Panc1 (cell line): ENCODE measurements at regions not wholly inside any gene's neighbourhood (a gene's known extent, or its start where the extent isn't known, plus 50 kb on each side); places are given as distances from the start of the nearest gene placed in this dataset.
A peak's percentile ranks its signal among the peaks of the same experiment; 100 is the strongest.

Source experiments
- ATAC-seq: fragments of 200-7000 bp; cut with Tn5 transposase; 2 replicates; pipeline ENCODE4 v1.9.1; 2020; ENCODE audit warnings: mild to moderate bottlenecking, moderate library complexity
- BruUV-seq: library from RNA; stranded (reverse); fragments of 400-500 nt; replicated peaks from 2 replicates; lab custom pipeline; 2021; lab: Mats Ljungman, UMichigan
- CTCF ChIA-PET: fragments of 300-600 bp; sonication (Branson Sonifier 250); formaldehyde crosslinking; loops from one replicate; lab custom pipeline; 2022; ENCODE audit warnings: antibody characterized with exemption; lab: Charles Lee
- POLR2A ChIA-PET: fragments of 300-600 bp; sonication (Branson Sonifier 250); formaldehyde crosslinking; loops from one replicate; lab custom pipeline; 2022; ENCODE audit warnings: antibody characterized with exemption; lab: Charles Lee
- DNase-seq: peaks from one replicate; pipeline ENCODE4 v3.0.0-alpha.2; 2010; ENCODE audit warnings: low read depth, low spot score
- H3K27ac ChIP-seq: 2 replicates; pipeline ENCODE4 v1.5.1; 2011; ENCODE audit warnings: mild to moderate bottlenecking, low read length, inconsistent platforms
- H3K27me3 ChIP-seq: fragments of 200-500 bp; sonication (Bioruptor generic); 2 replicates; pipeline ENCODE4 v1.6.0; 2014; ENCODE audit warnings: low read length, inconsistent platforms; ENCODE audit not compliant: control insufficient read depth, insufficient read depth
- H3K36me3 ChIP-seq: fragments of 200-500 bp; sonication (Bioruptor generic); 2 replicates; pipeline ENCODE4 v1.5.1; 2014; ENCODE audit warnings: inconsistent platforms, mild to moderate bottlenecking, low read length, moderate library complexity; ENCODE audit not compliant: control insufficient read depth, insufficient read depth
- H3K4me1 ChIP-seq: 2 replicates; pipeline ENCODE4 v1.5.1; 2011; ENCODE audit warnings: inconsistent platforms, mild to moderate bottlenecking, low read length, moderate library complexity; ENCODE audit not compliant: control insufficient read depth, insufficient read depth
- H3K4me3 ChIP-seq, 2 experiments: 2 replicates each; pipeline ENCODE4 v1.5.1; 2011 to 2012; ENCODE audit warnings: low read depth in 2 of 2, low read length in 2 of 2, mild to moderate bottlenecking in 2 of 2, inconsistent platforms in 1 of 2, moderate library complexity in 1 of 2
- H3K9me3 ChIP-seq: fragments of 200-500 bp; sonication (Bioruptor generic); 2 replicates; pipeline ENCODE4 v1.5.1; 2014; ENCODE audit warnings: low read depth, mild to moderate bottlenecking, inconsistent platforms, low read length, moderate library complexity; ENCODE audit not compliant: control insufficient read depth, insufficient read depth
- POLR2AphosphoS5 ChIP-seq: IDR thresholded peaks from 2 replicates; pipeline ENCODE4 v1.6.1; 2012; ENCODE audit warnings: mild to moderate bottlenecking, low read depth, low read length, moderate library complexity
- SIN3A ChIP-seq: IDR thresholded peaks from 2 replicates; pipeline ENCODE4 v1.6.1; 2012; ENCODE audit warnings: low read depth, mild to moderate bottlenecking, low read length, moderate library complexity, borderline replicate concordance; ENCODE audit not compliant: insufficient read depth
- TCF7L2 ChIP-seq: IDR thresholded peaks from 2 replicates; pipeline ENCODE4 v1.6.1; 2011; ENCODE audit warnings: mild to moderate bottlenecking, low read depth, low read length, inconsistent platforms
- in situ Hi-C: cut with HindIII; loops from 2 replicates; pipeline ENCODE4 v1.10.0; 2016; ENCODE audit warnings: low sequenced_read_pairs, low pct_unique_long_range_greater_than_20kb
- intact Hi-C: fragments of 100-400 bp; cut with micrococcal nuclease; formaldehyde crosslinking; loops from one replicate; pipeline ENCODE4 v1.10.0; 2022; ENCODE audit not compliant: unreplicated experiment
- TF ChIP-seq, protein P1 (sequence below): fragments of 450-650 bp; IDR thresholded peaks from 2 replicates; pipeline ENCODE4 v1.5.1; 2017; ENCODE audit warnings: mild to moderate bottlenecking
- TF ChIP-seq, protein P2 (sequence below), 2 experiments: IDR thresholded peaks; 2 replicates each; pipeline ENCODE4 v1.6.1; 2011 to 2012; ENCODE audit warnings: low read depth in 2 of 2, control low read depth in 1 of 2, low read length in 1 of 2, mild to moderate bottlenecking in 1 of 2, moderate library complexity in 1 of 2; ENCODE audit not compliant: insufficient read depth in 1 of 2

DNA sequence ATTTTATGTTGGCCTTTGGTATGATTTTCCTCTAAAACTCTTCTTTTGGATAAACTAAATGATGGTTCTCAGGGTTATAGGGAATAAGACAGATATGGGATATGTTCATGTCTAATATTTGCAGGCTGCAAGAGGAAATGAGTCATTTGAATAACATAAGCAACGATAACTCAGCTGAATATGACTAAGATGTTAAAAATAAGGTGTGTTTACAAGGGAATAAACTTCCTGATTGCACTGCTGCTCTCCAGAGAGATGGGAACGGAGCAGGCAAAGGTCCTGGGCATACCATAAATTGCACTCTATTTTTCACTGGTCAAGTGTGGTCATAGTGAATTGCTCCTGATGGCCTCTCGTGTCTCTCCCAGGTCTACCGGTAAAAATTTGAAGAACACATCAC is 666.2 kb downstream of the TOX3 start:
- ChIA-PET POLR2A (interaction anchor here (0.6 kb wide), 1 partner anchor 19 kb away, joined by 3 read pairs; no protein-coding TSS in a partner anchor), CTCF (no interaction called here)
- peak; percentile 78 for DNase-seq
- BruUV-seq: no TSS peak
- Histone ChIP-seq H3K27me3 (no peaks in the 10 kb centered on the region), H3K36me3 (no peaks in the 10 kb centered on the region), H3K9me3 (no peaks in the 10 kb centered on the region), H3K4me3 (peak overlapping the region in 1 of 2 experiments; percentile 16; a peak in 2 of 4 replicates), H3K27ac (no peak overlapping the region), H3K4me1 (no peaks in the 10 kb centered on the region; the same call in 1 of the 2 replicates)
- in situ Hi-C loops (no loop called here), intact Hi-C loops (no loop called here)
- TF ChIP-seq SIN3A (no peak), TCF7L2 (no peak), POLR2AphosphoS5 (no peak)
- TF ChIP-seq, protein P1, sequence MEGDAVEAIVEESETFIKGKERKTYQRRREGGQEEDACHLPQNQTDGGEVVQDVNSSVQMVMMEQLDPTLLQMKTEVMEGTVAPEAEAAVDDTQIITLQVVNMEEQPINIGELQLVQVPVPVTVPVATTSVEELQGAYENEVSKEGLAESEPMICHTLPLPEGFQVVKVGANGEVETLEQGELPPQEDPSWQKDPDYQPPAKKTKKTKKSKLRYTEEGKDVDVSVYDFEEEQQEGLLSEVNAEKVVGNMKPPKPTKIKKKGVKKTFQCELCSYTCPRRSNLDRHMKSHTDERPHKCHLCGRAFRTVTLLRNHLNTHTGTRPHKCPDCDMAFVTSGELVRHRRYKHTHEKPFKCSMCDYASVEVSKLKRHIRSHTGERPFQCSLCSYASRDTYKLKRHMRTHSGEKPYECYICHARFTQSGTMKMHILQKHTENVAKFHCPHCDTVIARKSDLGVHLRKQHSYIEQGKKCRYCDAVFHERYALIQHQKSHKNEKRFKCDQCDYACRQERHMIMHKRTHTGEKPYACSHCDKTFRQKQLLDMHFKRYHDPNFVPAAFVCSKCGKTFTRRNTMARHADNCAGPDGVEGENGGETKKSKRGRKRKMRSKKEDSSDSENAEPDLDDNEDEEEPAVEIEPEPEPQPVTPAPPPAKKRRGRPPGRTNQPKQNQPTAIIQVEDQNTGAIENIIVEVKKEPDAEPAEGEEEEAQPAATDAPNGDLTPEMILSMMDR: no peak
- TF ChIP-seq, protein P2, sequence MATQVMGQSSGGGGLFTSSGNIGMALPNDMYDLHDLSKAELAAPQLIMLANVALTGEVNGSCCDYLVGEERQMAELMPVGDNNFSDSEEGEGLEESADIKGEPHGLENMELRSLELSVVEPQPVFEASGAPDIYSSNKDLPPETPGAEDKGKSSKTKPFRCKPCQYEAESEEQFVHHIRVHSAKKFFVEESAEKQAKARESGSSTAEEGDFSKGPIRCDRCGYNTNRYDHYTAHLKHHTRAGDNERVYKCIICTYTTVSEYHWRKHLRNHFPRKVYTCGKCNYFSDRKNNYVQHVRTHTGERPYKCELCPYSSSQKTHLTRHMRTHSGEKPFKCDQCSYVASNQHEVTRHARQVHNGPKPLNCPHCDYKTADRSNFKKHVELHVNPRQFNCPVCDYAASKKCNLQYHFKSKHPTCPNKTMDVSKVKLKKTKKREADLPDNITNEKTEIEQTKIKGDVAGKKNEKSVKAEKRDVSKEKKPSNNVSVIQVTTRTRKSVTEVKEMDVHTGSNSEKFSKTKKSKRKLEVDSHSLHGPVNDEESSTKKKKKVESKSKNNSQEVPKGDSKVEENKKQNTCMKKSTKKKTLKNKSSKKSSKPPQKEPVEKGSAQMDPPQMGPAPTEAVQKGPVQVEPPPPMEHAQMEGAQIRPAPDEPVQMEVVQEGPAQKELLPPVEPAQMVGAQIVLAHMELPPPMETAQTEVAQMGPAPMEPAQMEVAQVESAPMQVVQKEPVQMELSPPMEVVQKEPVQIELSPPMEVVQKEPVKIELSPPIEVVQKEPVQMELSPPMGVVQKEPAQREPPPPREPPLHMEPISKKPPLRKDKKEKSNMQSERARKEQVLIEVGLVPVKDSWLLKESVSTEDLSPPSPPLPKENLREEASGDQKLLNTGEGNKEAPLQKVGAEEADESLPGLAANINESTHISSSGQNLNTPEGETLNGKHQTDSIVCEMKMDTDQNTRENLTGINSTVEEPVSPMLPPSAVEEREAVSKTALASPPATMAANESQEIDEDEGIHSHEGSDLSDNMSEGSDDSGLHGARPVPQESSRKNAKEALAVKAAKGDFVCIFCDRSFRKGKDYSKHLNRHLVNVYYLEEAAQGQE (IDR thresholded peaks at IDR 0.05; ENCODE audit: insufficient read depth in 1 of 2, low read depth in 2 of 2, low read length in 1 of 2): no peak
- peak; percentile 89 for ATAC-seq

DNA sequence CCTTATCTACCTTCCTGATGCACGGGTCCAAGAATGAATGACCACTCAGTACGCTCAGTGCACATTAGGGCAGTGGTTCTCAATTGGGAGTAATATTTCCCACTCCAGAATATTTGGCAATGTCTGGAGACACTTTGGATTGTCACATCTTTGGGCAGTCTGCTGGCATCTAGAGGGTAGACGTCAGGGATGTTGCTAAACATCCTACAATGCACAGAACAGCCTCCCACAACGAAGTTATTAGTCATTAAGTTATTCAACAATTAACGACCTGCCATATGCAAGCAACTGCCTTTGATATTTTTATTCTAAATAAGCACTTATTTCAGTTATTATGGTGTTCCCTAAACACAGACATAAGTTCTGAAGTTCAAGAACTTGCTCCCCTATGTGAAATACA is 669.3 kb downstream of the TOX3 start:
- ATAC-seq (no peak), DNase-seq (no peak)
- H3K4me3 ChIP-seq: no peak overlapping the region
- ChIA-PET CTCF (no interaction called here), POLR2A (no interaction called here)
- BruUV-seq: no TSS peak
- H3K4me1 ChIP-seq: no peaks in the 10 kb centered on the region; the same call in 1 of the 2 replicates
- no peaks in the 10 kb centered on the region for H3K27me3 ChIP-seq
- no peaks in the 10 kb centered on the region for H3K36me3 ChIP-seq
- intact Hi-C loops (no loop called here), in situ Hi-C loops (no loop called here)
- H3K9me3 ChIP-seq: no peaks in the 10 kb centered on the region
- TF ChIP-seq, protein P1: no peak
- TF ChIP-seq TCF7L2: no peak
- no peak for TF ChIP-seq POLR2AphosphoS5
- TF ChIP-seq SIN3A: no peak
- TF ChIP-seq, protein P2 (IDR thresholded peaks at IDR 0.05; ENCODE audit: insufficient read depth in 1 of 2, low read depth in 2 of 2, low read length in 1 of 2): no peak
- no peak overlapping the region for H3K27ac ChIP-seq
